Heart right ventricle (tissue), 16 donors: ENCODE measurements at regions not wholly inside any gene's neighbourhood (a gene's known extent, or its start where the extent isn't known, plus 50 kb on each side); places are given as distances from the start of the nearest gene placed in this dataset.

Experiments
- ATAC-seq, 8 donors: fragments of 200-7000 bp; cut with Tn5 transposase; one replicate each; pipeline ENCODE4 v1.9.1; 2020; ENCODE audit warnings: mild to moderate bottlenecking in 8 of 8, moderate library complexity in 8 of 8, moderate number of reproducible peaks in 1 of 8
- DNase-seq, 2 donors: peaks; one replicate each; pipeline ENCODE4 v3.0.0-alpha.2; 2020
- H3K27ac ChIP-seq, 10 donors: fragments of 200-600 bp; sonication (generic) in 2 of 10; one replicate each; pipeline versions ENCODE4 v1.5.0 to v1.8.0; 2020 to 2022; ENCODE audit warnings: mild to moderate bottlenecking in 3 of 10
- H3K27me3 ChIP-seq, 7 donors: fragments of 200-600 bp; one replicate each; pipeline ENCODE4 v1.8.0; 2021 to 2022; ENCODE audit warnings: mild to moderate bottlenecking in 2 of 7
- H3K36me3 ChIP-seq, 9 donors: fragments of 200-600 bp; sonication (generic) in 1 of 9; one replicate each; pipeline versions ENCODE4 v1.5.0 to v1.8.0; 2020 to 2022; ENCODE audit warnings: mild to moderate bottlenecking in 2 of 9
- H3K4me1 ChIP-seq, 9 donors: fragments of 200-600 bp; sonication (generic) in 1 of 9; one replicate each; pipeline versions ENCODE4 v1.5.0 to v1.8.0; 2020 to 2022; ENCODE audit warnings: mild to moderate bottlenecking in 4 of 9
- H3K4me3 ChIP-seq, 10 donors: fragments of 200-600 bp; sonication (generic) in 2 of 10; one replicate each; pipeline versions ENCODE4 v1.5.0 to v1.8.0; 2020 to 2022; ENCODE audit warnings: mild to moderate bottlenecking in 7 of 10, moderate library complexity in 2 of 10
- H3K9me3 ChIP-seq, 11 donors: fragments of 200-600 bp in 10 of 11; sonication (generic) in 2 of 11; one replicate each; pipeline versions ENCODE4 v1.5.0 to v1.8.0; 2013 to 2022; ENCODE audit warnings: mild to moderate bottlenecking in 2 of 11, control low read depth in 1 of 11, moderate library complexity in 1 of 11
- WGBS, 2 donors: extraction: QIAGEN DNeasy Blood & Tissue Kit; methylation state at CpG; one replicate each; pipeline ENCODE4 v1.1.7; 2013; ENCODE audit warnings: inconsistent platforms in 1 of 2; 5-methylcytosine and 5-hydroxymethylcytosine counted together
- intact Hi-C, 10 donors: fragments of 100-400 bp; cut with DNase I; formaldehyde crosslinking; loops; one replicate each; pipeline versions ENCODE4 v1.11.1 to v1.14.2; 2022
- TF ChIP-seq, protein P1 (sequence below), 9 donors: fragments of 200-600 bp; sonication (generic) in 2 of 9; IDR thresholded peaks; one replicate each; pipeline versions ENCODE4 v1.5.0 to v1.8.0; 2021 to 2022; ENCODE audit warnings: antibody characterized with exemption in 9 of 9, mild to moderate bottlenecking in 5 of 9, moderate library complexity in 1 of 9
- donor health status: Arrhythmogenic right ventricular cardiomyopathy.
- donor health status: ischemic (EF 13 %, LVEDD 7.1; RV severe dilation, severe dysfunction).
- donor health status: healthy with polysubstance abuse.
- donor health status: DM: no; HTN: yes; CAD: no.
- donor health status: DM: no; HTN: no; CAD: no.
- donor health status: ischemic (EF 25% LVEDD 6.9; RV normal size, moderate dysfunction).
- donor health status: ischemic (EF 25% LVEDD 5.7; RV mildly dilated, moderate dysfunction).
- donor health status: healthy.
- donor health status: DM: yes; HTN: yes; CAD: no.
- donor health status: Ischemic cardiomyopathy.
- donor health status: ischemic (EF 35%, LVEDD 5.7; RV mildly dilated, moderate dysfunction).
- donor health status: nonischemic (EF 11% LVEDD 7.7; RV severe dilation, severe dysfunction).
- donor health status: DM: yes; HTN: yes; CAD: no.
- donor health status: PGD.
- donor health status: ischemic (EF 29% LVEDD 5.4; RV normal size, mild dysfunction).
- donor health status: nonischemic (EF 23%, LVEDD 6.1; RV moderate dilation, normal function).

DNA sequence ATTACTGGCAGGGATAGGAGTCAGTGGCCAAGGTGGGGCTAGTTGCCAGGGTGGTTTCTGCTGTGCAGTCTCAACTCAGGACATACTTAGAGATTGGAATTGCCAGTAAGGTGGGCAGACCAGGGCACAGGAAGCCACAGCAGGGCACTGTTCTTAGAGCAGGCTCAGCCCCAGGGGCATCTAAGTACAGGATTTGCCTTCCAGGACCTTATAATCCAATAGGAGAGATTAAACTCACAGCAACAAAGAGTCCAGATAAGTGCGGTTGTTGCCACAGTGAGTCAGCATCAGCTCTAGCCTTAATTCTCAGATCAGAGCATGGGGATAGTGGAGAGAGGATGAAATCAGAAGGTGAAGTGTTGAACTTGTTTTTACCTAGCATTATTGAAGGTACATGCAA is 265.8 kb upstream of the TRPC7 start:
- no peak for ATAC-seq
- 39 to 64% methylated on average over 1 of the region's 1 CpG for WGBS, 2 donors

DNA sequence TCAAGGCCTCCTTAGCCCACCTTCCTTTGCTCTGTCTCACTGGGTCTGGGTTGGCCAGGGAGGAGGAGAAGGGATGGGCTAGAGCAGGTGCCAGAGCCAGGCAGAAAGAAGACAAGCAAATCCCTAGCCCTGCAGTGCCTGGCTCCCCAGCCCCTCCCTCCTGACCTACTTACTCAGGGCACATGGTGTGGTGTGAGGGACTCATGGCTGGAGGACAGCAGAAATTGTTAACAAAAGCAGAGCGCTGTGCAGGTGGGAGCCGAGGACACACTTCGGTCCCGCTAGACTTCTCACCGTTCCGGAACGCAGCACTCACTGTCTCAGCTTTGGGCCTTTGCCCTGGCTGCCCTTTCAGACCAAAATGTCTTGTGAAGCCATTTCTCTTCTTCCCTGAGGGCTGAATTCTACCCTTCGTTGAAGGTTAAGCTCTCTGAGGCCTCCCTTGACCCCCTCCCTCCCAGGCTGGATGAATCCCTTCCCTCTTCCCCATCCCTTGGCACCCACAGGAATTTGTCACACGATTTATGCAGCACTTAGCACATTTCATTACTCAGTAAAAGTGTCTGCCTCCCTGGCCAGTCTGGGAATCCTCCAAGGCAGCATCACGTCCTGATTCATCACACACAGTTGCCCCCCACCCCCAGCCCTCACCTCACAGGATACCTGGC is 263.9 kb upstream of the TRPC7 start:
- TF ChIP-seq, protein P1, sequence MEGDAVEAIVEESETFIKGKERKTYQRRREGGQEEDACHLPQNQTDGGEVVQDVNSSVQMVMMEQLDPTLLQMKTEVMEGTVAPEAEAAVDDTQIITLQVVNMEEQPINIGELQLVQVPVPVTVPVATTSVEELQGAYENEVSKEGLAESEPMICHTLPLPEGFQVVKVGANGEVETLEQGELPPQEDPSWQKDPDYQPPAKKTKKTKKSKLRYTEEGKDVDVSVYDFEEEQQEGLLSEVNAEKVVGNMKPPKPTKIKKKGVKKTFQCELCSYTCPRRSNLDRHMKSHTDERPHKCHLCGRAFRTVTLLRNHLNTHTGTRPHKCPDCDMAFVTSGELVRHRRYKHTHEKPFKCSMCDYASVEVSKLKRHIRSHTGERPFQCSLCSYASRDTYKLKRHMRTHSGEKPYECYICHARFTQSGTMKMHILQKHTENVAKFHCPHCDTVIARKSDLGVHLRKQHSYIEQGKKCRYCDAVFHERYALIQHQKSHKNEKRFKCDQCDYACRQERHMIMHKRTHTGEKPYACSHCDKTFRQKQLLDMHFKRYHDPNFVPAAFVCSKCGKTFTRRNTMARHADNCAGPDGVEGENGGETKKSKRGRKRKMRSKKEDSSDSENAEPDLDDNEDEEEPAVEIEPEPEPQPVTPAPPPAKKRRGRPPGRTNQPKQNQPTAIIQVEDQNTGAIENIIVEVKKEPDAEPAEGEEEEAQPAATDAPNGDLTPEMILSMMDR (IDR thresholded peaks at IDR 0.05) = no peak
- Histone ChIP-seq H3K36me3 (no peaks in the 10 kb centered on the region), H3K27me3 (peaks cover 0 to 12% (median 5%) of the 10 kb centered on the region in 7 donors), H3K9me3 (no peaks in the 10 kb centered on the region), H3K4me3 (no peak overlapping the region), H3K4me1 (no peaks in the 10 kb centered on the region), H3K27ac (no peak overlapping the region)
- WGBS, 2 donors = 77 to 80% methylated on average over 10 of the region's 10 CpGs
- ATAC-seq (peak in 1 of 8 donors; percentile 56), DNase-seq (no peak)
- intact Hi-C loops = no loop called here

More for the DNA sequence above, 265.8 kb upstream of the TRPC7 start:
- no peak overlapping the region for H3K4me3 ChIP-seq
- intact Hi-C loops = no loop called here
- no peaks in the 10 kb centered on the region for H3K4me1 ChIP-seq
- DNase-seq = no peak
- TF ChIP-seq, protein P1 (IDR thresholded peaks at IDR 0.05) = no peak
- H3K36me3 ChIP-seq = no peaks in the 10 kb centered on the region
- H3K27me3 ChIP-seq = peaks cover 0 to 25% (median 5%) of the 10 kb centered on the region in 7 donors
- H3K27ac ChIP-seq = no peak overlapping the region
- no peaks in the 10 kb centered on the region for H3K9me3 ChIP-seq

DNA sequence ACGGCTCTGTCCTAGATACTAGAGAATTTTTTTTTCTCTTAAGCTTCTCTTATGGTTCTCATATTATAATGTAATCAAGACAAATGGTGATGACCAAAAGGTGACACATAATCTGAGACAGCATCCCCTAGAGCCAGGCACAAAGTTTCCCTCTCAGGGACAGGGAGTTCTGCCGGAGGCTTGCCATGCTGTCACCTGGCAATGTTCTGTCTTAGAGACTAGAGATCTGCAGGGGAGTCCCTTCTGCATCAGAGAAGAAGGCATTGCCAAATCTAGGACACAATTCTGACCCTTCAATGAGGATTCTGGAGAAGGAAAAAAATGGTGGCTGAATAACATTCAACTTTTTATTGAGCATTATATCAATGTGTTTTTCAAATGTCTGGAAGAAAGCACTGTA is 261.2 kb upstream of the TRPC7 start:
- TF ChIP-seq, protein P1 (IDR thresholded peaks at IDR 0.05) = no peak
- DNase-seq = no peak
- 82 to 88% methylated on average over 2 of the region's 2 CpGs for WGBS, 2 donors

DNA sequence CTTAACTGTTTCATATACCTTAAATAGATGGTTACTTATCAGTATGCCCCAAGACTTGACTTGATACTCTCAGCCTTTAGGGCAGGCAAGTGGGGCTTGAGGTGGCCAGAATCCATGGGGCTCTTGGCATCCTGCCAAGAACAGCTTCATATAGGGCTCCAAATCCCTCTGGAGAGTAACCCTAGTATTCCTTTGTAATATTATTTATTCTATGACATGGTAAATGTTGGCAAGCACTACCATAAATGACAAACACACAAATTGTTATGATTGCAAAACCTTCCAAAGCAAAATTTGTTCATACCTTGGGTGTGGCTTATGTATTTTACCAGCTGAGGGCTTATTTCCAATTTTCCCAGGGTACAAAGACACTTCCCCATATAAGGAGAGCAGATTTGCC is 257.4 kb upstream of the TRPC7 start:
- Histone ChIP-seq H3K9me3 (no peaks in the 10 kb centered on the region), H3K27me3 (peaks cover 0 to 16% (median 0%) of the 10 kb centered on the region in 7 donors), H3K36me3 (no peaks in the 10 kb centered on the region), H3K4me3 (no peak overlapping the region), H3K27ac (no peak overlapping the region), H3K4me1 (no peaks in the 10 kb centered on the region)
- TF ChIP-seq, protein P1 (IDR thresholded peaks at IDR 0.05) = no peak
- ATAC-seq = no peak
- intact Hi-C loops = no loop called here
- no peak for DNase-seq

More for the DNA sequence above, 261.2 kb upstream of the TRPC7 start:
- intact Hi-C loops = no loop called here
- H3K4me3 ChIP-seq = no peak overlapping the region
- no peaks in the 10 kb centered on the region for H3K9me3 ChIP-seq
- H3K27me3 ChIP-seq = peaks cover 0 to 16% (median 0%) of the 10 kb centered on the region in 7 donors
- H3K36me3 ChIP-seq = no peaks in the 10 kb centered on the region
- no peaks in the 10 kb centered on the region for H3K4me1 ChIP-seq
- no peak for ATAC-seq
- H3K27ac ChIP-seq = no peak overlapping the region
